ENCODE measurements at regions not wholly inside any gene's neighbourhood (a gene's known extent, or its start where the extent isn't known, plus 50 kb on each side); places are given as distances from the start of the nearest gene placed in this dataset.

DNA sequence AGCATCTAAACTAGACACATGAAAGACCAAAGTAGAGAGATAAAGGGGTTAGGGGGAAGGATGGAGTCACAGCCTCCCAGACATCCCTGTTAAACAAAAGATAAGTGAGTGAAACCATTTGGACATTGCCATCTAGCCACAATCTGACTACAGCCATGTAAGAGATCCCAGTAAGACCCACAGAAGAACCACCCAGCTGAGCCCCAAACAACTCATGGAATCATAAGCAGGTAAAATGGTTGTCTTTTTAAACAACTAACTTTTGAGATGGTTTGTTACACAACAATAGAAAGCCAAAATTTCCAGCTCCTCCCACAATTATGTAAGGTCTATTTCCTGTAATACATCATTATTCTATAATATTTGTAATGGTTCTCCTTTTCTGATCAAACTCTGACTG, 437.5 kb downstream of the IGSF11 start:
- Histone ChIP-seq H3K4me3 (ENCODE audit: low read depth in 2 of 2, low read length in 1 of 2) (no peak overlapping the region), H3K4me2 (no peak overlapping the region), H3K4me1 (ENCODE audit: control insufficient read depth in 1 of 2, insufficient read depth in 2 of 2, low read depth in 1 of 2, low read length in 1 of 2) (no peaks in the 10 kb centered on the region), H2AFZ (ENCODE audit: low read depth) (no peak overlapping the region), H3K27me3 (ENCODE audit: insufficient read depth) (no peaks in the 10 kb centered on the region), H3K27ac (ENCODE audit: low read depth in 2 of 2, low read length in 1 of 2) (no peak overlapping the region), H3K9me3 (0 out of 2 replicates have a peak, but pooled peaks cover 7% of the 10 kb centered on the region), H3K36me3 (replicated peaks in 1 of 2; ENCODE audit: control insufficient read depth in 1 of 2, insufficient read depth in 2 of 2, low read length in 1 of 2) (no peaks in the 10 kb centered on the region), H3F3A (replicated peaks; ENCODE audit: insufficient read depth) (no peaks in the 10 kb centered on the region), H3K9me2 (no peaks in the 10 kb centered on the region), H4K20me1 (ENCODE audit: insufficient read depth) (no peaks in the 10 kb centered on the region), H3K9ac (no peak overlapping the region), H3K79me2 (ENCODE audit: insufficient read depth) (no peaks in the 10 kb centered on the region)
- POLR2A ChIA-PET, result no interaction called here
- CTCF ChIA-PET, result interaction anchor here (0.7 kb wide), 1 partner anchor 20 kb away, joined by 3 read pairs; no protein-coding TSS in a partner anchor
- no peak for DNase-seq
- TF ChIP-seq, protein P1, sequence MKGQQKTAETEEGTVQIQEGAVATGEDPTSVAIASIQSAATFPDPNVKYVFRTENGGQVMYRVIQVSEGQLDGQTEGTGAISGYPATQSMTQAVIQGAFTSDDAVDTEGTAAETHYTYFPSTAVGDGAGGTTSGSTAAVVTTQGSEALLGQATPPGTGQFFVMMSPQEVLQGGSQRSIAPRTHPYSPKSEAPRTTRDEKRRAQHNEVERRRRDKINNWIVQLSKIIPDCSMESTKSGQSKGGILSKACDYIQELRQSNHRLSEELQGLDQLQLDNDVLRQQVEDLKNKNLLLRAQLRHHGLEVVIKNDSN (IDR thresholded peaks at IDR 0.05; ENCODE audit: borderline replicate concordance, low read depth), result no peak
- TF ChIP-seq, protein P2, sequence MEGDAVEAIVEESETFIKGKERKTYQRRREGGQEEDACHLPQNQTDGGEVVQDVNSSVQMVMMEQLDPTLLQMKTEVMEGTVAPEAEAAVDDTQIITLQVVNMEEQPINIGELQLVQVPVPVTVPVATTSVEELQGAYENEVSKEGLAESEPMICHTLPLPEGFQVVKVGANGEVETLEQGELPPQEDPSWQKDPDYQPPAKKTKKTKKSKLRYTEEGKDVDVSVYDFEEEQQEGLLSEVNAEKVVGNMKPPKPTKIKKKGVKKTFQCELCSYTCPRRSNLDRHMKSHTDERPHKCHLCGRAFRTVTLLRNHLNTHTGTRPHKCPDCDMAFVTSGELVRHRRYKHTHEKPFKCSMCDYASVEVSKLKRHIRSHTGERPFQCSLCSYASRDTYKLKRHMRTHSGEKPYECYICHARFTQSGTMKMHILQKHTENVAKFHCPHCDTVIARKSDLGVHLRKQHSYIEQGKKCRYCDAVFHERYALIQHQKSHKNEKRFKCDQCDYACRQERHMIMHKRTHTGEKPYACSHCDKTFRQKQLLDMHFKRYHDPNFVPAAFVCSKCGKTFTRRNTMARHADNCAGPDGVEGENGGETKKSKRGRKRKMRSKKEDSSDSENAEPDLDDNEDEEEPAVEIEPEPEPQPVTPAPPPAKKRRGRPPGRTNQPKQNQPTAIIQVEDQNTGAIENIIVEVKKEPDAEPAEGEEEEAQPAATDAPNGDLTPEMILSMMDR (IDR thresholded peaks at IDR 0.05), result no peak
- TF ChIP-seq, protein P3, sequence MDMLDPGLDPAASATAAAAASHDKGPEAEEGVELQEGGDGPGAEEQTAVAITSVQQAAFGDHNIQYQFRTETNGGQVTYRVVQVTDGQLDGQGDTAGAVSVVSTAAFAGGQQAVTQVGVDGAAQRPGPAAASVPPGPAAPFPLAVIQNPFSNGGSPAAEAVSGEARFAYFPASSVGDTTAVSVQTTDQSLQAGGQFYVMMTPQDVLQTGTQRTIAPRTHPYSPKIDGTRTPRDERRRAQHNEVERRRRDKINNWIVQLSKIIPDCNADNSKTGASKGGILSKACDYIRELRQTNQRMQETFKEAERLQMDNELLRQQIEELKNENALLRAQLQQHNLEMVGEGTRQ (IDR thresholded peaks at IDR 0.05; ENCODE audit: borderline replicate concordance, low read depth, low read length), result no peak
- TF ChIP-seq, protein P4, sequence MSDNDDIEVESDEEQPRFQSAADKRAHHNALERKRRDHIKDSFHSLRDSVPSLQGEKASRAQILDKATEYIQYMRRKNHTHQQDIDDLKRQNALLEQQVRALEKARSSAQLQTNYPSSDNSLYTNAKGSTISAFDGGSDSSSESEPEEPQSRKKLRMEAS (IDR thresholded peaks at IDR 0.05; ENCODE audit: low read depth), result no peak
- no peak for TF ChIP-seq EP300 (IDR thresholded peaks at IDR 0.05; ENCODE audit: borderline replicate concordance in 1 of 2, low read depth in 1 of 2, low read length in 1 of 2)
- no peak for TF ChIP-seq MXI1 (IDR thresholded peaks at IDR 0.05; ENCODE audit: low read depth, low read length)
- no peak for TF ChIP-seq ELF1 (IDR thresholded peaks at IDR 0.05)
- TF ChIP-seq FOXJ3 (CRISPR knock-in tag; IDR thresholded peaks at IDR 0.05), result no peak

DNA sequence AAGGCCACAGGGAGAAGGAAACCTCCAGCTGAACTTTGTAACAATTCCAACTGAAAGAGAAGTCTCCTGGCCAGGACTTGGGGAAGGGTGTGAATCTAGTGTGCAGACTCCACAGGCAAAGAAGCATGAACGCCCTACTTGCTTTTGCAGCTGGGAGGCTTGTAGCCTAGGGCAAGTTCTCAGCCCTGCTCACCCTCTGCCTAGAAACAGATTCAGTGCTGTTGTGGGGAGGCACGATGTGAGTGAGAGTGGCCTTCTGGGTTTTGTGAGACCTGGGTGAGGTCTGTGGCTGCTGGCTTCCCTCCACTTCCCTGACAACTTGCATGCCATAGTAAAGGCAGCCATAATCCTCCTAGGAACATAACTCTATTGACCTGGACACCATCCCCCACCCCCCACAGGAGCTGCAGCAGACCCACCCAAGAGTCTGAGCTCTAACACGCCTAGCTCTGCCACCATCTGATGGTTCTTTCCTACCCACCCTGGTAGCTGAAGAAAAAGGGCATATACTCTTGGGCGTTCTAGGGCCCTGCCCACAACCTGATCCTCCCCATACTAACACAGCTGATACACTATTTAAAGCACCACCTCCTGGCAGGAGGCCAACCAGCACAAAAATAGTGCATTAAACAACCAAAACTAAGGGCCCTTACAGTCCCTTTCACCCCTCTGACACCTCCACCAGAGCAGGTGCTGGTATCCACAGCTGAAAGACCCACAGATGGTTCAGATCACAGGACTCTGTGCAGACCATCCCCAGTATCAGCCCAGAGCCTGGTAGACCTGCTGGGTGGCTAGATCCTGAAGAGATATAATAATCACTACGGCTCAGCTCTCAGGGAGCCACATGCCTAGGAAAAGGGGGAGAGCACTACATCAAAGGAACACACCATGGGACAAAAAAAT, 426.5 kb downstream of the IGSF11 start:
- Histone ChIP-seq H3K9me2 (no peaks in the 10 kb centered on the region), H3K4me3 (ENCODE audit: low read depth in 2 of 2, low read length in 1 of 2) (no peak overlapping the region), H3K36me3 (replicated peaks in 1 of 2; ENCODE audit: control insufficient read depth in 1 of 2, insufficient read depth in 2 of 2, low read length in 1 of 2) (no peaks in the 10 kb centered on the region), H3K9me3 (no peaks in the 10 kb centered on the region), H4K20me1 (ENCODE audit: insufficient read depth) (no peaks in the 10 kb centered on the region), H3K4me1 (ENCODE audit: control insufficient read depth in 1 of 2, insufficient read depth in 2 of 2, low read depth in 1 of 2, low read length in 1 of 2) (no peaks in the 10 kb centered on the region), H3K79me2 (ENCODE audit: insufficient read depth) (no peaks in the 10 kb centered on the region), H3K4me2 (no peak overlapping the region), H3F3A (replicated peaks; ENCODE audit: insufficient read depth) (no peaks in the 10 kb centered on the region), H3K9ac (no peak overlapping the region), H3K27me3 (ENCODE audit: insufficient read depth) (no peaks in the 10 kb centered on the region), H2AFZ (ENCODE audit: low read depth) (no peak overlapping the region), H3K27ac (ENCODE audit: low read depth in 2 of 2, low read length in 1 of 2) (no peak overlapping the region)
- ChIA-PET POLR2A (no interaction called here), CTCF (no interaction called here)
- 19% methylated on average over 5 of the region's 5 CpGs for WGBS (ENCODE audit: low lambda C conversion rate)
- DNase-seq, result no peak
- TF ChIP-seq, protein P5, sequence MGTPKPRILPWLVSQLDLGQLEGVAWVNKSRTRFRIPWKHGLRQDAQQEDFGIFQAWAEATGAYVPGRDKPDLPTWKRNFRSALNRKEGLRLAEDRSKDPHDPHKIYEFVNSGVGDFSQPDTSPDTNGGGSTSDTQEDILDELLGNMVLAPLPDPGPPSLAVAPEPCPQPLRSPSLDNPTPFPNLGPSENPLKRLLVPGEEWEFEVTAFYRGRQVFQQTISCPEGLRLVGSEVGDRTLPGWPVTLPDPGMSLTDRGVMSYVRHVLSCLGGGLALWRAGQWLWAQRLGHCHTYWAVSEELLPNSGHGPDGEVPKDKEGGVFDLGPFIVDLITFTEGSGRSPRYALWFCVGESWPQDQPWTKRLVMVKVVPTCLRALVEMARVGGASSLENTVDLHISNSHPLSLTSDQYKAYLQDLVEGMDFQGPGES (IDR thresholded peaks at IDR 0.05; ENCODE audit: low read depth, low read length), result no peak
- TF ChIP-seq, protein P4 (IDR thresholded peaks at IDR 0.05; ENCODE audit: low read depth), result no peak
- no peak for TF ChIP-seq NRF1 (IDR thresholded peaks at IDR 0.05; ENCODE audit: low read depth, low read length)
- TF ChIP-seq TAF1 (IDR thresholded peaks at IDR 0.05; ENCODE audit: borderline replicate concordance, low read depth, low read length), result no peak
- TF ChIP-seq, protein P3 (IDR thresholded peaks at IDR 0.05; ENCODE audit: borderline replicate concordance, low read depth, low read length), result no peak
- no peak for TF ChIP-seq NFIC (IDR thresholded peaks at IDR 0.05; ENCODE audit: borderline replicate concordance)
- TF ChIP-seq, protein P6, sequence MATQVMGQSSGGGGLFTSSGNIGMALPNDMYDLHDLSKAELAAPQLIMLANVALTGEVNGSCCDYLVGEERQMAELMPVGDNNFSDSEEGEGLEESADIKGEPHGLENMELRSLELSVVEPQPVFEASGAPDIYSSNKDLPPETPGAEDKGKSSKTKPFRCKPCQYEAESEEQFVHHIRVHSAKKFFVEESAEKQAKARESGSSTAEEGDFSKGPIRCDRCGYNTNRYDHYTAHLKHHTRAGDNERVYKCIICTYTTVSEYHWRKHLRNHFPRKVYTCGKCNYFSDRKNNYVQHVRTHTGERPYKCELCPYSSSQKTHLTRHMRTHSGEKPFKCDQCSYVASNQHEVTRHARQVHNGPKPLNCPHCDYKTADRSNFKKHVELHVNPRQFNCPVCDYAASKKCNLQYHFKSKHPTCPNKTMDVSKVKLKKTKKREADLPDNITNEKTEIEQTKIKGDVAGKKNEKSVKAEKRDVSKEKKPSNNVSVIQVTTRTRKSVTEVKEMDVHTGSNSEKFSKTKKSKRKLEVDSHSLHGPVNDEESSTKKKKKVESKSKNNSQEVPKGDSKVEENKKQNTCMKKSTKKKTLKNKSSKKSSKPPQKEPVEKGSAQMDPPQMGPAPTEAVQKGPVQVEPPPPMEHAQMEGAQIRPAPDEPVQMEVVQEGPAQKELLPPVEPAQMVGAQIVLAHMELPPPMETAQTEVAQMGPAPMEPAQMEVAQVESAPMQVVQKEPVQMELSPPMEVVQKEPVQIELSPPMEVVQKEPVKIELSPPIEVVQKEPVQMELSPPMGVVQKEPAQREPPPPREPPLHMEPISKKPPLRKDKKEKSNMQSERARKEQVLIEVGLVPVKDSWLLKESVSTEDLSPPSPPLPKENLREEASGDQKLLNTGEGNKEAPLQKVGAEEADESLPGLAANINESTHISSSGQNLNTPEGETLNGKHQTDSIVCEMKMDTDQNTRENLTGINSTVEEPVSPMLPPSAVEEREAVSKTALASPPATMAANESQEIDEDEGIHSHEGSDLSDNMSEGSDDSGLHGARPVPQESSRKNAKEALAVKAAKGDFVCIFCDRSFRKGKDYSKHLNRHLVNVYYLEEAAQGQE (IDR thresholded peaks at IDR 0.05; ENCODE audit: low read depth, low read length), result no peak
- no peak for TF ChIP-seq RFX5 (IDR thresholded peaks at IDR 0.05; ENCODE audit: low read length)
- no peak for TF ChIP-seq CHD2 (IDR thresholded peaks at IDR 0.05; ENCODE audit: low read length, partially characterized antibody)
